ENCODE measurements at regions not wholly inside any gene's neighbourhood (a gene's known extent, or its start where the extent isn't known, plus 50 kb on each side); places are given as distances from the start of the nearest gene placed in this dataset.

DNA sequence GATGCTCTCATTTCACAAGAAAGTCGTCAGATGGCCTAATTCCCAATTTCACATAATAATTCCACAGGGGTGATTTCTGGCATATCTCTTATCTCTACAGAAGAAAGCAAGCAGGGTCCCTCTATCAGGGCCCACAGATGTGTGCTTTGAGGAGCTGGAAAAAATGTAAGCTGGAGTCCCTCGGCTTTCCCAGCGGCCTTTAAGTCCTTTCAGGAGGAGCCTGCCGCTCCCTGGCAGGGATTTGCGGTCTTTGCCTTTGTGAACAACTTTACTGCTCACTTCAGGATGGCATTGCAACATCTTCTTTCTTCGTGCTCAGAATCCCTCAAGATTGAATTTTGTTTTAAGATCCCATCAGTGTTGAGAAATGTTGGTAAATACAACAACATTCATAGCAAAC is 83.0 kb downstream of the FZD10 start:
- TF ChIP-seq, protein P1, sequence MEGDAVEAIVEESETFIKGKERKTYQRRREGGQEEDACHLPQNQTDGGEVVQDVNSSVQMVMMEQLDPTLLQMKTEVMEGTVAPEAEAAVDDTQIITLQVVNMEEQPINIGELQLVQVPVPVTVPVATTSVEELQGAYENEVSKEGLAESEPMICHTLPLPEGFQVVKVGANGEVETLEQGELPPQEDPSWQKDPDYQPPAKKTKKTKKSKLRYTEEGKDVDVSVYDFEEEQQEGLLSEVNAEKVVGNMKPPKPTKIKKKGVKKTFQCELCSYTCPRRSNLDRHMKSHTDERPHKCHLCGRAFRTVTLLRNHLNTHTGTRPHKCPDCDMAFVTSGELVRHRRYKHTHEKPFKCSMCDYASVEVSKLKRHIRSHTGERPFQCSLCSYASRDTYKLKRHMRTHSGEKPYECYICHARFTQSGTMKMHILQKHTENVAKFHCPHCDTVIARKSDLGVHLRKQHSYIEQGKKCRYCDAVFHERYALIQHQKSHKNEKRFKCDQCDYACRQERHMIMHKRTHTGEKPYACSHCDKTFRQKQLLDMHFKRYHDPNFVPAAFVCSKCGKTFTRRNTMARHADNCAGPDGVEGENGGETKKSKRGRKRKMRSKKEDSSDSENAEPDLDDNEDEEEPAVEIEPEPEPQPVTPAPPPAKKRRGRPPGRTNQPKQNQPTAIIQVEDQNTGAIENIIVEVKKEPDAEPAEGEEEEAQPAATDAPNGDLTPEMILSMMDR (IDR thresholded peaks at IDR 0.05): no peak
- no peak for TF ChIP-seq ZFP36 (IDR thresholded peaks at IDR 0.05; ENCODE audit: borderline replicate concordance, partially characterized antibody)
- TF ChIP-seq KDM1A (IDR thresholded peaks at IDR 0.05; ENCODE audit: low read depth): no peak
- no peak for TF ChIP-seq ESRRA (IDR thresholded peaks at IDR 0.05; ENCODE audit: borderline replicate concordance, low read length)
- TF ChIP-seq POLR2A (IDR thresholded peaks at IDR 0.05; ENCODE audit: low read length): no peak
- TF ChIP-seq FOSL2 (IDR thresholded peaks at IDR 0.05): no peak
- TF ChIP-seq FOSL2 (CRISPR knock-in tag; IDR thresholded peaks at IDR 0.05): no peak
- no peak for TF ChIP-seq ZC3H11A (IDR thresholded peaks at IDR 0.05)
- TF ChIP-seq REST (IDR thresholded peaks at IDR 0.05): no peak
- no peak for TF ChIP-seq CEBPB (IDR thresholded peaks at IDR 0.05)
- no peak for TF ChIP-seq SMC3 (IDR thresholded peaks at IDR 0.05)
